SK-N-SH (cell line): ENCODE measurements at regions not wholly inside any gene's neighbourhood (a gene's known extent, or its start where the extent isn't known, plus 50 kb on each side); places are given as distances from the start of the nearest gene placed in this dataset.

Experiments used
- CTCF ChIA-PET: fragments of 300-600, 350-600 bp; formaldehyde crosslinking; extraction: SDS; loops from one replicate; lab custom pipeline; 2021; lab: Yijun Ruan, JAX
- POLR2A ChIA-PET: fragments of 350-600 bp; sonication (Branson Sonifier 250); formaldehyde crosslinking; extraction: SDS; loops from one replicate; lab custom pipeline; 2020; ENCODE audit warnings: antibody characterized with exemption, inconsistent platforms; lab: Yijun Ruan, JAX
- DNase-seq: peaks from one replicate; pipeline ENCODE4 v3.0.0; 2012
- H2AFZ ChIP-seq: fragments of 200-600 bp; sonication (generic); 2 replicates; pipeline ENCODE4 v1.8.1; 2016; ENCODE audit warnings: antibody characterized with exemption, mild to moderate bottlenecking, low read depth
- H3F3A ChIP-seq: fragments of 200-600 bp; sonication (generic); replicated peaks from 2 replicates; pipeline ENCODE3; 2016; ENCODE audit warnings: antibody characterized with exemption, mild to moderate bottlenecking; ENCODE audit not compliant: insufficient read depth
- H3K27ac ChIP-seq, 2 experiments: fragments of 200-500 bp in 1 of 2; fragments of 200-600 bp in 1 of 2; sonication (Bioruptor generic) in 1 of 2; sonication (generic), shearing (Covaris generic) in 1 of 2; 2 replicates each; pipeline versions ENCODE4 v1.5.1 to v1.6.1; 2014 to 2016; ENCODE audit warnings: low read depth in 2 of 2, inconsistent platforms in 1 of 2, low read length in 1 of 2, mild to moderate bottlenecking in 1 of 2, mixed read lengths in 1 of 2
- H3K27me3 ChIP-seq: fragments of 200-600 bp; sonication (generic), shearing (Covaris generic); 2 replicates; pipeline ENCODE4 v1.6.1; 2016; ENCODE audit warnings: mixed run types; ENCODE audit not compliant: insufficient read depth
- H3K36me3 ChIP-seq, 2 experiments: fragments of 200-500 bp in 1 of 2; fragments of 200-600 bp in 1 of 2; sonication (Bioruptor generic) in 1 of 2; sonication (generic) in 1 of 2; replicated peaks in 1 of 2; 2 replicates each; pipeline versions ENCODE3 to v1.5.1; 2014 to 2016; ENCODE audit warnings: low read length in 1 of 2, mild to moderate bottlenecking in 1 of 2; ENCODE audit not compliant: insufficient read depth in 2 of 2, control insufficient read depth in 1 of 2
- H3K4me1 ChIP-seq, 2 experiments: fragments of 200-500 bp in 1 of 2; fragments of 200-600 bp in 1 of 2; sonication (Bioruptor generic) in 1 of 2; sonication (generic), shearing (Covaris generic) in 1 of 2; 2 replicates each; pipeline versions ENCODE4 v1.5.1 to v1.6.1; 2014 to 2016; ENCODE audit warnings: low read depth in 1 of 2, low read length in 1 of 2, mixed run types in 1 of 2; ENCODE audit not compliant: insufficient read depth in 2 of 2, control insufficient read depth in 1 of 2
- H3K4me2 ChIP-seq: fragments of 200-600 bp; sonication (generic), shearing (Covaris generic); 2 replicates; pipeline ENCODE4 v1.6.1; 2017; ENCODE audit warnings: mixed run types
- H3K4me3 ChIP-seq, 2 experiments: fragments of 200-500 bp in 1 of 2; fragments of 200-600 bp in 1 of 2; sonication (Bioruptor generic) in 1 of 2; sonication (generic), shearing (Covaris generic) in 1 of 2; 2 replicates each; pipeline versions ENCODE4 v1.5.1 to v1.8.1; 2014 to 2016; ENCODE audit warnings: low read depth in 2 of 2, inconsistent platforms in 1 of 2, low read length in 1 of 2, mild to moderate bottlenecking in 1 of 2, mixed read lengths in 1 of 2, moderate library complexity in 1 of 2
- H3K79me2 ChIP-seq: fragments of 200-600 bp; sonication (generic); 2 replicates; pipeline ENCODE4 v1.8.1; 2017; ENCODE audit warnings: mild to moderate bottlenecking; ENCODE audit not compliant: insufficient read depth
- H3K9ac ChIP-seq: fragments of 200-600 bp; sonication (generic); 2 replicates; pipeline ENCODE4 v1.6.1; 2017; ENCODE audit warnings: mixed run types
- H3K9me2 ChIP-seq: fragments of 200-600 bp; sonication (generic); 2 replicates; pipeline ENCODE4 v1.6.1; 2017; ENCODE audit warnings: mixed run types
- H3K9me3 ChIP-seq: fragments of 200-600 bp; sonication (generic); 2 replicates; pipeline ENCODE4 v1.6.1; 2017; ENCODE audit warnings: mixed run types, mild to moderate bottlenecking, moderate library complexity
- H4K20me1 ChIP-seq: fragments of 200-600 bp; sonication (generic); 2 replicates; pipeline ENCODE4 v1.6.1; 2017; ENCODE audit warnings: mild to moderate bottlenecking, mixed run types; ENCODE audit not compliant: insufficient read depth
- CTCF ChIP-seq: fragments of 200-600 bp; sonication (generic); IDR thresholded peaks from 2 replicates; pipeline ENCODE4 v1.6.1; 2017; ENCODE audit warnings: antibody characterized with exemption, mild to moderate bottlenecking, moderate library complexity
- FOSL2 ChIP-seq: IDR thresholded peaks from 2 replicates; pipeline ENCODE4 v1.4.0; 2012; ENCODE audit warnings: low read depth, mild to moderate bottlenecking, moderate library complexity, borderline replicate concordance
- FOXJ3 ChIP-seq: sonication (generic); formaldehyde crosslinking; IDR thresholded peaks from 2 replicates; pipeline ENCODE4 v1.5.1; 2020; ENCODE audit warnings: mild to moderate bottlenecking, missing genetic modification reagents
- GATA2 ChIP-seq: sonication (generic); formaldehyde crosslinking; IDR thresholded peaks from 2 replicates; pipeline ENCODE4 v1.5.0; 2020; ENCODE audit warnings: mild to moderate bottlenecking, missing genetic modification reagents
- NRF1 ChIP-seq: IDR thresholded peaks from 2 replicates; pipeline ENCODE4 v1.6.1; 2012; ENCODE audit warnings: low read depth, mild to moderate bottlenecking, low read length
- RAD21 ChIP-seq: IDR thresholded peaks from 2 replicates; pipeline ENCODE4 v1.6.1; 2012; ENCODE audit warnings: mild to moderate bottlenecking, low read length
- RCOR1 ChIP-seq: fragments of 150-350 bp; IDR thresholded peaks from 2 replicates; pipeline ENCODE4 v1.6.1; 2017; ENCODE audit warnings: antibody characterized with exemption, low read length
- RFX5 ChIP-seq: IDR thresholded peaks from 2 replicates; pipeline ENCODE4 v1.6.1; 2012; ENCODE audit warnings: mild to moderate bottlenecking, improper control_type of control experiment, low read length
- SMC3 ChIP-seq: IDR thresholded peaks from 2 replicates; pipeline ENCODE4 v1.6.1; 2012; ENCODE audit warnings: low read depth, low read length, improper control_type of control experiment
- TCF12 ChIP-seq: IDR thresholded peaks from 2 replicates; pipeline ENCODE4 v1.4.0; 2012
- USF1 ChIP-seq: IDR thresholded peaks from 2 replicates; pipeline ENCODE4 v1.4.0; 2012; ENCODE audit warnings: low read depth, borderline replicate concordance
- YY1 ChIP-seq: IDR thresholded peaks from 2 replicates; pipeline ENCODE4 v1.4.0; 2012; ENCODE audit warnings: low read depth, mild to moderate bottlenecking
- WGBS: methylation state at CpG from one replicate; pipeline ENCODE4 v1.1.6; 2017; ENCODE audit warnings: low lambda C conversion rate; 5-methylcytosine and 5-hydroxymethylcytosine counted together
- TF ChIP-seq, protein P1 (sequence below): fragments of 150-350 bp; IDR thresholded peaks from 2 replicates; pipeline ENCODE4 v1.6.1; 2017; ENCODE audit warnings: antibody characterized with exemption, low read length, low read depth, borderline replicate concordance
- TF ChIP-seq, protein P2 (sequence below): IDR thresholded peaks from 2 replicates; pipeline ENCODE4; 2012
- TF ChIP-seq, protein P3 (sequence below): fragments of 150-350 bp; IDR thresholded peaks from 2 replicates; pipeline ENCODE4 v1.6.1; 2016; ENCODE audit warnings: mild to moderate bottlenecking, low read depth, low read length

DNA sequence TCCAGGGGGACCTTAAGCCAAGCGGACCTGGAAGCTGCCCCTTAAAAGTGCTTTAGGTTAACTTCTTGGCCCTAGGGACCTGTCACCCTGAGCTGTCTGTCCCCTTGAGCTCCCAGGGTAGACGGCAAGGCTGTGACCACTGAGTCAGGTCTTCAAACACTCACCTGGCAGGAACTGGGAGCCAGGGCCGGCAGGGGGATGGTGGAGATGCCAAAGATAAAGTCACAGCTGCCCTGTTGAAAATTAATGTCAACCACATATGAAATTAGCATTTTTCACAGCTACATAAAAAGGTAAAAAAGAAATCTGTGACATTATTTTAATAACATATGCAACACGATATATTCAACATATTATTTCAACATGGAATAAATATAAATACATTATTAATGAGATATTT is 271.0 kb downstream of the GFRA1 start:
- Histone ChIP-seq H3K9me3 (no peaks in the 10 kb centered on the region), H4K20me1 (no peaks in the 10 kb centered on the region), H3K9ac (no peak overlapping the region), H2AFZ (no peak overlapping the region), H3K9me2 (no peaks in the 10 kb centered on the region), H3K4me1 (peaks cover 0 to 9% of the 10 kb centered on the region in 2 experiments; a peak in 1 of 4 replicates), H3K27me3 (no peaks in the 10 kb centered on the region), H3F3A (no peaks in the 10 kb centered on the region), H3K79me2 (no peaks in the 10 kb centered on the region), H3K36me3 (no peaks in the 10 kb centered on the region), H3K4me3 (no peak overlapping the region), H3K27ac (no peak overlapping the region), H3K4me2 (no peak overlapping the region)
- ChIA-PET CTCF (no interaction called here), POLR2A (no interaction called here)
- WGBS, result 40% methylated on average over 4 of the region's 4 CpGs
- DNase-seq, result no peak
- TF ChIP-seq GATA2 (CRISPR knock-in tag) (peak; percentile 16; the same call in 1 of the 2 replicates), SMC3 (no peak)

DNA sequence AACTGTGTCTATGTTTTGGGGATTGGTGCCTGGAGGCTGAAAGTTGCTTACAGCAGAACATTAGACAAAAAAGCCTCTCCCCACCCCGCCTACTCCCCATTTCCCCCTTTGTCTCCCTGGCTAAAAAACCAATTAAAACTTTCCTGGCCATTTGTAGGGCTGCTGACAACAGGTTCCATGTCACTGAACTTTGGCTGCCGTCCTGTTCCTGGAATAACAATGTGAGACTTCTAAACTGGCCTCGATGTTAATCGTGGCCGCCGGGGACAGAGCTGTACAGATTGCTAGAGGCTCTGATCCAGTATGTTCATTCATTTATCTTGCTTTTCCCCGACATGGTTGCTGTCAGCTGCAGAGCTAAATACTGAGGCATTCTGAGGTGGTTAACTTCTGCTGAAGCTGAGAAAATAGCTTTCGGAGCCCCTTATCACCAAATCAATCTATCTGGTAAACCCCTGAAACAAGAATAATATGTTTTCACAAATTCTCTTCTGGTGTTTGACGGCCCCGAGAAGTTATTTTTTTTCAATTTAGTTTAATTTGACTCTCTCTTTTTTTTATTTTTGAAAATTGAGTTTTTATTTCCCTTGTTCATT is 271.6 kb downstream of the GFRA1 start:
- peaks cover 0 to 9% of the 10 kb centered on the region in 2 experiments; a peak in 1 of 4 replicates for H3K4me1 ChIP-seq
- no peaks in the 10 kb centered on the region for H3K27me3 ChIP-seq
- no peak for DNase-seq
- H4K20me1 ChIP-seq, result no peaks in the 10 kb centered on the region
- no peak overlapping the region for H3K4me2 ChIP-seq
- no peak overlapping the region for H3K27ac ChIP-seq
- H3K36me3 ChIP-seq, result no peaks in the 10 kb centered on the region
- ChIA-PET POLR2A (interaction anchor here (0.6 kb wide), 1 partner anchor 177 kb away, joined by 3 read pairs; no protein-coding TSS in a partner anchor), CTCF (interaction anchor here (0.9 to 1.2 kb wide), 3 partner anchors 15 to 267 kb away, joined by 3 read pairs; no protein-coding TSS in a partner anchor)
- no peak overlapping the region for H2AFZ ChIP-seq
- no peaks in the 10 kb centered on the region for H3K9me2 ChIP-seq
- no peak for TF ChIP-seq RAD21
- TF ChIP-seq, protein P1, sequence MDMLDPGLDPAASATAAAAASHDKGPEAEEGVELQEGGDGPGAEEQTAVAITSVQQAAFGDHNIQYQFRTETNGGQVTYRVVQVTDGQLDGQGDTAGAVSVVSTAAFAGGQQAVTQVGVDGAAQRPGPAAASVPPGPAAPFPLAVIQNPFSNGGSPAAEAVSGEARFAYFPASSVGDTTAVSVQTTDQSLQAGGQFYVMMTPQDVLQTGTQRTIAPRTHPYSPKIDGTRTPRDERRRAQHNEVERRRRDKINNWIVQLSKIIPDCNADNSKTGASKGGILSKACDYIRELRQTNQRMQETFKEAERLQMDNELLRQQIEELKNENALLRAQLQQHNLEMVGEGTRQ, result no peak
- TF ChIP-seq GATA2 (CRISPR knock-in tag), result peak; percentile 21; the same call in 1 of the 2 replicates
- TF ChIP-seq TCF12, result no peak
- TF ChIP-seq, all 33 proteins: peak for 1
- Histone ChIP-seq H3K9me3 (no peaks in the 10 kb centered on the region), H3F3A (no peaks in the 10 kb centered on the region), H3K79me2 (no peaks in the 10 kb centered on the region), H3K4me3 (no peak overlapping the region), H3K9ac (no peak overlapping the region)
- WGBS, result 16% methylated on average over 10 of the region's 10 CpGs

DNA sequence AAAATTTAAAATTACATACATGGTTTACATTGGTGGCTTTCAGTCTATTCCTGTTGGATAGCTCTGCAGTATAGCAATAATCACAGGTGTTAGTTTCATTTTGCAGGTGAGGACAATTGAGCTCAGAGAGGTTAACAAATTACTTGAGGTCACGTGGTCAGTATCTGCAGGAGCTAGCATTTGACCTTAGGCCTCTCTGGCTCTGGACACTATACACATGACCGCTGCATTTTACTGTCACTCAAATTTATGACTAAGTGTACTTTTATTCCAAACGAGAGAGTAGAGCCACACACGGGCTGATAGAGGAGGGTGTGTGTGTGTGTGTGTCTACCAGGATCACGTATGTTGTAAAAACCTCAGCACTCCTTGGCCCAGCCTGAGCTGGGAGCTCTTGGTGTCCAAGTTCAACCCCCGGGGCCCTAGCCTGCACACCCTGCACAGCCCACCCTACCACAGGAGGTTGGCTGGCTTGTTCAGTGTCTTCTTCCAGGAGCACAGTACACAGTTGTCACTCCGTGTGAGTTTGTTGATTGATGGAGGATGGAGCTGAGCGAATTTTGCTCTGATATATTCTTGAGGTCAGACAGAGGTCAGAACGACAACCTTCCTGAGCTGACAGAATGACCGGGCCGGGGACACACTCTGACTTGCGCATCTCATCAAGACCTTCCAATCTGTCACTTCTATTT is 272.7 kb downstream of the GFRA1 start:
- Histone ChIP-seq H3K4me3 (no peak overlapping the region), H3K79me2 (no peaks in the 10 kb centered on the region), H3K27me3 (no peaks in the 10 kb centered on the region), H3K9ac (no peak overlapping the region), H3K4me1 (peaks cover 0 to 9% of the 10 kb centered on the region in 2 experiments; a peak in 1 of 4 replicates), H2AFZ (no peak overlapping the region), H3K36me3 (no peaks in the 10 kb centered on the region), H3F3A (no peaks in the 10 kb centered on the region), H4K20me1 (no peaks in the 10 kb centered on the region), H3K9me3 (no peaks in the 10 kb centered on the region), H3K4me2 (no peak overlapping the region), H3K9me2 (no peaks in the 10 kb centered on the region), H3K27ac (no peak overlapping the region)
- CTCF ChIA-PET, result interaction anchor here (1.1 to 1.2 kb wide), 2 partner anchors 16 to 268 kb away, joined by 3 read pairs; no protein-coding TSS in a partner anchor
- no peak for TF ChIP-seq FOXJ3 (CRISPR knock-in tag)
- TF ChIP-seq CTCF, result no peak
- TF ChIP-seq, protein P2, sequence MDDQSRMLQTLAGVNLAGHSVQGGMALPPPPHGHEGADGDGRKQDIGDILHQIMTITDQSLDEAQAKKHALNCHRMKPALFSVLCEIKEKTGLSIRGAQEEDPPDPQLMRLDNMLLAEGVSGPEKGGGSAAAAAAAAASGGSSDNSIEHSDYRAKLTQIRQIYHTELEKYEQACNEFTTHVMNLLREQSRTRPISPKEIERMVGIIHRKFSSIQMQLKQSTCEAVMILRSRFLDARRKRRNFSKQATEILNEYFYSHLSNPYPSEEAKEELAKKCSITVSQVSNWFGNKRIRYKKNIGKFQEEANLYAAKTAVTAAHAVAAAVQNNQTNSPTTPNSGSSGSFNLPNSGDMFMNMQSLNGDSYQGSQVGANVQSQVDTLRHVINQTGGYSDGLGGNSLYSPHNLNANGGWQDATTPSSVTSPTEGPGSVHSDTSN, result no peak
- no peak for TF ChIP-seq RCOR1
- no peak for TF ChIP-seq YY1
- TF ChIP-seq NRF1, result no peak
- TF ChIP-seq, protein P3, sequence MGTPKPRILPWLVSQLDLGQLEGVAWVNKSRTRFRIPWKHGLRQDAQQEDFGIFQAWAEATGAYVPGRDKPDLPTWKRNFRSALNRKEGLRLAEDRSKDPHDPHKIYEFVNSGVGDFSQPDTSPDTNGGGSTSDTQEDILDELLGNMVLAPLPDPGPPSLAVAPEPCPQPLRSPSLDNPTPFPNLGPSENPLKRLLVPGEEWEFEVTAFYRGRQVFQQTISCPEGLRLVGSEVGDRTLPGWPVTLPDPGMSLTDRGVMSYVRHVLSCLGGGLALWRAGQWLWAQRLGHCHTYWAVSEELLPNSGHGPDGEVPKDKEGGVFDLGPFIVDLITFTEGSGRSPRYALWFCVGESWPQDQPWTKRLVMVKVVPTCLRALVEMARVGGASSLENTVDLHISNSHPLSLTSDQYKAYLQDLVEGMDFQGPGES, result no peak
- TF ChIP-seq USF1, result no peak
- no peak for TF ChIP-seq RFX5
- TF ChIP-seq FOSL2, result no peak
- DNase-seq, result no peak
- 51% methylated on average over 12 of the region's 12 CpGs for WGBS
- POLR2A ChIA-PET, result no interaction called here
